ENCODE measurements at regions not wholly inside any gene's neighbourhood (a gene's known extent, or its start where the extent isn't known, plus 50 kb on each side); places are given as distances from the start of the nearest gene placed in this dataset.

- ATAC-seq: no peak
- H3K36me3 Mint-ChIP-seq: no peaks in the 10 kb centered on the region
- DNase-seq (ENCODE audit: low spot score in 2 of 2): no peak
- H3K9me3 Mint-ChIP-seq: no peaks in the 10 kb centered on the region
- no peak overlapping the region for H3K27ac Mint-ChIP-seq
Measured at GRCh38 chr7:27299861-27300260, 57.3 kb downstream of the EVX1 start.

DNA sequence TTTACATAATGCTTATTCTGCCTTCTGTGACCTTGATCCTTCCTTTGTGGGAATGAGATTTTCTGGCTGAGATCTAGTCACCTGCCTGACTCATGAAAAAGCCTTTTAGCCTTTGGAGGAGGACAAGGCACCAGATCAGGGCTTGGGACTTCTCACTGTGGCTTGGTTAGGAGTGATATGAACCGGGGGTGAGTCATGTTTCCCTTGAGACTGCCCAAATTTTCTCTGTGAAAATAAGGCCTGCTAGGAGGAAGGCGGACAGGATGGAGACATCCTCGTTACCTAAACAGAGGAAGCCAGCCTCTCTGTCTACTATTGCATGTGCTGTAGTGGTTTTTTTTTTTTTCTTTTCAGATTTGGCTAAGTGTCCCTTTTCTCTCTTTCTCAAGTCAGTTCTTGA lies 57.8 kb downstream of the EVX1 start:
- H3K27ac Mint-ChIP-seq: no peak overlapping the region
- DNase-seq (ENCODE audit: low spot score in 2 of 2): no peak
- no peaks in the 10 kb centered on the region for H3K9me3 Mint-ChIP-seq
- H3K36me3 Mint-ChIP-seq: no peaks in the 10 kb centered on the region
- ATAC-seq: no peak

DNA sequence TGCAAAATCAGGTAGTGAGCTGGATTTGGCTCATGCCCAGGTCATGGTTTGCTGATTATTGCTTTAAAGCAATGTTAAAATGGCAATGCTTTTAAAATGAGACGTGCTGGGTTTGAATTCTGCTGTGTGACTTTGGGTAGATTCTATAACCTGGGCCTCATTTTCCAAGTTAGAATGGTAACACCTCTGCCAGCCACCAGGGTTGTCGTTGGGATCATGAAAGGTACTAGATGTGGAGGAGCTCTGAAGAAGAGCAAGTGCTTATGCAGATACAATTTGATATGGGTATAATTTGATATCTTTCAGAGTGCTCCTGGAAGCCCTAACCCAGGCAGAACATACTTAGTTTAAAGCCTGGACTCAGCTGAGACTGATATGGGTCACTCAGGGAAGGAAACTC lies 60.0 kb downstream of the EVX1 start:
- no peaks in the 10 kb centered on the region for H3K36me3 Mint-ChIP-seq
- no peak for ATAC-seq

DNA sequence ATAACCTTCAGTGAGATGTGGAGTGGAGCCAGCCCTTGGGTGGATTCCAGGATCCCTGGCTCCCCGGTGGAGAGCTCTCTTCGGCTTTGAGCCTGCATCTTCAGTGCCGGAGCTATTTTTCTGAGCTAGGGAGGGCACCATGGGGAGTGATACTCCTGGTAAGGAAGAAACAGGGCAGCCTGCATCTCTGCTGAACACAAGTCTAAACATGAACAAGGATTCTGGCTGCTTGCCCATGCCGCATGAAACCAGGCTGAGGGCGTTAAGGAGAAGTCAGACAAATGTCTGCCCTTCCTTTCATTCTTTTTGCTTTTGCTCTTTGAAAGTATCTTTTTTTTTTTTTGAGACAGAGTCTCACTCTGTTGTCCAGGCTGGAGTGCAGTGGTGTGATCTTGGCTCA lies 60.4 kb downstream of the EVX1 start:
- no peak overlapping the region for H3K27ac Mint-ChIP-seq
- H3K36me3 Mint-ChIP-seq: no peaks in the 10 kb centered on the region
- no peak for ATAC-seq
- no peaks in the 10 kb centered on the region for H3K9me3 Mint-ChIP-seq
- no peak for DNase-seq (ENCODE audit: low spot score in 2 of 2)

More for the DNA sequence above, 60.0 kb downstream of the EVX1 start:
- Mint-ChIP-seq H3K27ac (no peak overlapping the region), H3K9me3 (no peaks in the 10 kb centered on the region)
- no peak for DNase-seq (ENCODE audit: low spot score in 2 of 2)

- no peaks in the 10 kb centered on the region for H3K36me3 Mint-ChIP-seq
- DNase-seq (ENCODE audit: low spot score in 2 of 2) (no peak), ATAC-seq (no peak)
- H3K9me3 Mint-ChIP-seq: no peaks in the 10 kb centered on the region
- H3K27ac Mint-ChIP-seq: no peak overlapping the region
Measured at GRCh38 chr7:27305854-27306253, 63.3 kb downstream of the EVX1 start.

DNA sequence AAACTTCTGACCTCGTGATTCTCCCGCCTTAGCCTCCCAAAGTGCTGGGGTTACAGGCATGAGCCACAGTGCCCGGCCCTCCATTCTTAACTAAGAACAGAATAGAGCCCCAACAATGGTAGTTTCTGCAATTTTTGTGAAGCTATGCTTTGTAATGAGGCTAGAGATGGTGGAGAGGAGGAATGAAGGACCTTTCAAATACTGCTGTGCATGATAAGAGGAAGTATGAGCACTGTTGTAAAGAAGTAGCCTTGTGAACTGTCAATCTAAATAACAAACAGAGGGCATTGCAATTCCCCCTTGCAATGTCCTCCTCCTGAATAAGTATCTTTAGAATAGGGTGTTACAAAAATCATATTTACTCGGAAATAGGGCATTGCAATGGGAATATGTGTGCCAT lies 70.2 kb downstream of the EVX1 start:
- Mint-ChIP-seq H3K9me3 (no peaks in the 10 kb centered on the region), H3K36me3 (no peaks in the 10 kb centered on the region), H3K27ac (no peak overlapping the region)
- ATAC-seq (no peak), DNase-seq (ENCODE audit: low spot score in 2 of 2) (no peak)

DNA sequence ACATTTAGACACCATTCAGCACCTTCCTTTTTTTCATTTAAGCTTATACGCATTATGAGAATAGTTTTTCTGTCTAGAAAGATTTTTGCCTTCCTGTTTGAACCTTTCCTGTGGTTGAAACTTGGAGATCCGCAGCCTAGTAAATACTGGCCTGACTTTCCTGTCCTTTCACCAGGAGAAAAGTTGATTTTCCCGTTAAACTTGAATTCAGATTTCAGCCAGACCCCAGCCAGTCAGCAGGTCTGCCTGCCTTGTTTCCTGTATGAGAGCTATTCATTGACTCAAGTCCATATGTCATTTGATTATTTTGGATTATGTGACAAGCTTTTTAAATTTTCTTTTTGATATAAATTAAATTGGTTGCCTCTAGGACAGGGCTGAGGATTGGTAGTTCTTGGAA lies 71.5 kb downstream of the EVX1 start:
- DNase-seq (ENCODE audit: low spot score in 2 of 2) (no peak), ATAC-seq (no peak)
- H3K9me3 Mint-ChIP-seq: peaks cover 2 to 6% of the 10 kb centered on the region in 2 donors
- H3K27ac Mint-ChIP-seq: no peak overlapping the region
- H3K36me3 Mint-ChIP-seq: no peaks in the 10 kb centered on the region

- H3K36me3 Mint-ChIP-seq: no peaks in the 10 kb centered on the region
- ATAC-seq: no peak
- no peak overlapping the region for H3K27ac Mint-ChIP-seq
- DNase-seq (ENCODE audit: low spot score in 2 of 2): no peak
- peaks cover 7 to 10% of the 10 kb centered on the region in 2 donors for H3K9me3 Mint-ChIP-seq
Measured at GRCh38 chr7:27315066-27315465, 72.5 kb downstream of the EVX1 start.

DNA sequence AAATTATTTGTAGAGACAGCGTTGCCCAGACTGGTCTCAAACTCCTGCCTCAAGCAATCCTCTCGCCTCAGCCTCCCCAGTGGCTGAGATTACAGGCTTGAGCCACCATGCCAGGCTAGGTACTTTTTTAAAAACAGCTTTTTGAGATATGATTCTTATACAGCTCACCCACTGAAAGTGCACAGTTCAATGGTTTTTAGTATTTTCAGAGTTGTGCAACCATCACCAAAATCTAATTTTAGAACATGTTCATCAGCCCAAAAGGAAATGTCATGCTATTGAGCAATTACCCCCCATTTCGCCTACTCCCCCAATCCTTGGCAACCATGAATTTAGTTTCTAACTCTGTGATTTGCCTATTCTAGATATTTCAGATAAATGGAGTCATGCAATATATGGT lies 73.7 kb downstream of the EVX1 start:
- DNase-seq (ENCODE audit: low spot score in 2 of 2) (no peak), ATAC-seq (no peak)
- Mint-ChIP-seq H3K27ac (no peak overlapping the region), H3K9me3 (peaks cover 7 to 10% of the 10 kb centered on the region in 2 donors), H3K36me3 (no peaks in the 10 kb centered on the region)

DNA sequence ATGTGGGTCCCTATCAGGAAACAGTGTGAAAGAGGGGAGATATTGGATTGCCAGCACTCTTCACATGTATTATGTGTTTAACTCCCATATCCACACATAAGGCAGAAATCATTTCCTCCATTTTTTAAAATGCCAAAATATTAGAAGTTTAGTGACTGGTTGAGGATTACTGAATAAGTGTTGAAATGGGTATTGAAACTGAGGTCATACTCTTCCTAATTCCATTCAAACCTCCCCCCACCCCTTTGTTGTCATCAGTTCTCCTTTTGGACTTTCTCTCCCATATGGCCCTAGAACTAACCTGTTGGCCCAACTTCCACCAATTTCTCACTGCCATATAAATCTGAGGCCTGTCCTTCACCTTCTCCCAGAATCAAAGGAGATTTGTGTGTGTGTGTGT lies 81.6 kb downstream of the EVX1 start:
- H3K36me3 Mint-ChIP-seq: no peaks in the 10 kb centered on the region
- no peak for ATAC-seq
- no peak for DNase-seq (ENCODE audit: low spot score in 2 of 2)
- H3K27ac Mint-ChIP-seq: no peak overlapping the region
- H3K9me3 Mint-ChIP-seq: peaks cover 4 to 6% of the 10 kb centered on the region in 2 donors

GRCh38 chr7:27329909-27330308 lies 87.3 kb downstream of the EVX1 start:
- peaks cover 4 to 8% of the 10 kb centered on the region in 2 donors for H3K9me3 Mint-ChIP-seq
- ATAC-seq (no peak), DNase-seq (ENCODE audit: low spot score in 2 of 2) (no peak)
- H3K36me3 Mint-ChIP-seq: no peaks in the 10 kb centered on the region
- H3K27ac Mint-ChIP-seq: no peak overlapping the region

GRCh38 chr7:27339478-27339877 lies 96.9 kb downstream of the EVX1 start:
- no peak overlapping the region for H3K27ac Mint-ChIP-seq
- no peaks in the 10 kb centered on the region for H3K36me3 Mint-ChIP-seq
- ATAC-seq: no peak
- peaks cover 0 to 4% of the 10 kb centered on the region in 2 donors for H3K9me3 Mint-ChIP-seq
- DNase-seq (ENCODE audit: low spot score in 2 of 2): no peak

- ATAC-seq: no peak
- H3K27ac Mint-ChIP-seq: no peak overlapping the region
- no peak for DNase-seq (ENCODE audit: low spot score in 2 of 2)
Measured at GRCh38 chr7:27344471-27344870, 101.9 kb downstream of the EVX1 start.

GRCh38 chr7:27345164-27345887 lies 102.7 kb downstream of the EVX1 start:
- Mint-ChIP-seq H3K9me3 (no peaks in the 10 kb centered on the region), H3K27ac (no peak overlapping the region), H3K36me3 (no peaks in the 10 kb centered on the region)
- no peak for ATAC-seq
- no peak for DNase-seq (ENCODE audit: low spot score in 2 of 2)

More at GRCh38 chr7:27344471-27344870, 101.9 kb downstream of the EVX1 start:
- no peaks in the 10 kb centered on the region for H3K36me3 Mint-ChIP-seq
- H3K9me3 Mint-ChIP-seq: no peaks in the 10 kb centered on the region

GRCh38 chr7:27345997-27346396 lies 103.4 kb downstream of the EVX1 start:
- Mint-ChIP-seq H3K36me3 (no peaks in the 10 kb centered on the region), H3K27ac (no peak overlapping the region), H3K9me3 (no peaks in the 10 kb centered on the region)
- ATAC-seq (no peak), DNase-seq (ENCODE audit: low spot score in 2 of 2) (no peak)

DNA sequence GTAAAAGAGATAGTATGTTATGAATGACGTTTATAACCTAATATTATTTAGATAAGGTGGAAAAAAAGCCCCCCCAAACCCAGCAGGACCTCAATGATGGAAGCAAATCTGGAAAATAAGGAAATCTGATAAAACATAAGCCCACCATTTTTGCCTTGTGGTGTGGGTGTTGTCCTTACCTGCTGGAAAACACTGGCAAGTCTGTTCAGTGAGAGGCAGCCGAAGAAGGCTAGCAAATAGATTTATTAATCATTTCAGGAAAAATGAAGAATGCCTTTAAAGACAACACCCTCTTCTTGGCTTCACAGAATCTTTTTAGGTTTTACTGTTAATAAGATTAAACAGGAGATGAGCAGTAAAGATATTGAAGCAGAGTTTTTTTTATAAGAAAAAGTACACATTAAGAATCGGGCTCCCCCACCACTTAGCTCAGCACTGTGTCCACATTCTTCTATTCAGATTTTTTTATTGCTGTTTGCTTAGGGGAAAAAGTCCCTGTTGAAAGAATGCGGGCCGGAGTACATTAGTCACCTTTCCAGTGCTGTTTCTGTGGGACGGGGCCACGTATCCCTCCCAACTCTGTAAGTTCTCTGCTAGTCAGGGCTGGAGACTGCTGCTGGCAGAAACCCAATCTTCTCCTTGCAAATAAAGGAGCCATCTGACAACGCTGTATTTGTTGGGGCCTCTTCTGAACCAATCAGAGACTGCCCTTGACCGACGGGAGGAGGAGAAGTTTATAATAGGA lies 104.1 kb downstream of the EVX1 start:
- Mint-ChIP-seq H3K9me3 (no peaks in the 10 kb centered on the region), H3K36me3 (no peaks in the 10 kb centered on the region), H3K27ac (no peak overlapping the region)
- no peak for ATAC-seq
- no peak for DNase-seq (ENCODE audit: low spot score in 2 of 2)

DNA sequence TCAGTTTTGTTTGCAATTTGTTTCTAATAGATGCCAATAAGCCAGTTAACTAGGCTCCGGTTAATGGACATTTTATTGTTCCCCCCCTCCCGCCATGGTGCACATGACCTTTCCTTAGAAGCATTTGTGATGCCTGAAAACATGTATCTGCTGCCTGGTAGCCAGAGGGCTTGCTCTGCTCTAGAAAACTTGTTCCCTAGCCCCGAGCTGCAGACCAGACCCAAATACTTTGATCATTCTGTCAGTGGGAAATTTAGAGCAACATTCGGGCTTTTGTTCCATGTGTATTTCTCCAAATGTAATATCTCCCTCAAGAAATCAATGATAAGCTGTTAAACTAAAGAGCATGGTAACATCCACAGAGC lies 104.7 kb downstream of the EVX1 start:
- no peaks in the 10 kb centered on the region for H3K9me3 Mint-ChIP-seq
- no peaks in the 10 kb centered on the region for H3K36me3 Mint-ChIP-seq
- ATAC-seq: no peak
- no peak overlapping the region for H3K27ac Mint-ChIP-seq
- DNase-seq (ENCODE audit: low spot score in 2 of 2): no peak

GRCh38 chr7:27349621-27350020 lies 107.0 kb downstream of the EVX1 start:
- Mint-ChIP-seq H3K9me3 (no peaks in the 10 kb centered on the region), H3K36me3 (no peaks in the 10 kb centered on the region), H3K27ac (no peak overlapping the region)
- ATAC-seq (no peak), DNase-seq (ENCODE audit: low spot score in 2 of 2) (no peak)
